Thyroid gland (tissue), 4 donors: ENCODE measurements at regions not wholly inside any gene's neighbourhood (a gene's known extent, or its start where the extent isn't known, plus 50 kb on each side); places are given as distances from the start of the nearest gene placed in this dataset.

Experiments
- DNase-seq, 2 donors: peaks; one replicate each; pipeline ENCODE4 v3.0.0-alpha.2; 2019
- H3K27ac ChIP-seq, 3 donors: fragments of 200-600 bp; sonication (generic); 1 replicate in 2 of 3; 2 replicates in 1 of 3; pipeline ENCODE4 v1.5.1; 2016 to 2019; ENCODE audit warnings: mild to moderate bottlenecking in 1 of 3, moderate library complexity in 1 of 3
- H3K27me3 ChIP-seq: fragments of 200-600 bp; sonication (generic); one replicate; pipeline ENCODE4 v1.5.1; 2019
- H3K36me3 ChIP-seq, 2 donors: fragments of 200-600 bp; sonication (generic); one replicate each; pipeline ENCODE4 v1.5.1; 2016 to 2019
- H3K4me1 ChIP-seq, 2 donors: fragments of 200-600 bp; sonication (generic); one replicate each; pipeline ENCODE4 v1.5.1; 2017 to 2019
- H3K4me3 ChIP-seq, 3 donors: fragments of 200-600 bp; sonication (generic); replicated peaks in 1 of 3; 1 replicate in 2 of 3; 2 replicates in 1 of 3; pipeline ENCODE4 v1.5.1; 2016; ENCODE audit warnings: mild to moderate bottlenecking in 1 of 3
- H3K9me3 ChIP-seq: fragments of 200-600 bp; sonication (generic); one replicate; pipeline ENCODE4 v1.5.1; 2017
- POLR2A ChIP-seq, 2 donors: fragments of 450-650 bp; IDR thresholded peaks; one replicate each; pipeline ENCODE4 v1.6.1; 2017; ENCODE audit warnings: antibody characterized with exemption in 2 of 2, mild to moderate bottlenecking in 2 of 2, moderate library complexity in 1 of 2
- WGBS, 2 donors: methylation state at CpG; one replicate each; pipeline ENCODE4 v1.1.5; 2017; 5-methylcytosine and 5-hydroxymethylcytosine counted together
- intact Hi-C: fragments of 100-400 bp; cut with DNase I; formaldehyde crosslinking; loops from one replicate; pipeline ENCODE4 v1.15.1; 2023
- TF ChIP-seq, protein P1 (sequence below), 6 experiments: fragments of 200-600 bp in 3 of 6; fragments of 450-650 bp in 3 of 6; sonication (generic) in 3 of 6; IDR thresholded peaks; one replicate each; pipeline ENCODE4 v1.5.1; 2016 to 2019; ENCODE audit warnings: antibody characterized with exemption in 6 of 6, mild to moderate bottlenecking in 2 of 6, inconsistent platforms in 1 of 6, moderate library complexity in 1 of 6

DNA sequence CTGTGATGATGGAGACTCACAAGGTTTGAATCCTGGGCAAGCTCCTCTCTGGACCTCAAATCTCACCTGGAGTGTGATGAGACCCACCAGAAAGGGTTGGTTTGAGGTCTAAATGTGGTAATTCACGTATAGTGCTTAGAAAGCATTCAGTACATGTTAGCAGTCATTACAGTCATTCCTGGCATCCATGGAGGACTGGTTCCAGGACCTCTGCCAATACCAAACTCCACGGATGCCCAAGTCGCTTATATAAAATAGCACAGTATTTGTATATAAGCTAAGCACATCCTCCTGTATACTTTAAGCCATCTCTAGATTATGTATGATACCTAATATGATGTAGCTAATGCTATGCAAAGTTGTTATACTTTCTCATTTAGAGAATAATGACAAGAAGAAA, 67.6 kb upstream of the CYP2D6 start:
- DNase-seq = no peak
- H3K27me3 ChIP-seq = no peaks in the 10 kb centered on the region
- H3K4me3 ChIP-seq = no peak overlapping the region
- H3K36me3 ChIP-seq = no peaks in the 10 kb centered on the region
- H3K9me3 ChIP-seq = no peaks in the 10 kb centered on the region
- no peak overlapping the region for H3K27ac ChIP-seq
- WGBS, 2 donors = 54 to 73% methylated on average over 3 of the region's 3 CpGs
- no peak for TF ChIP-seq POLR2A (IDR thresholded peaks at IDR 0.05)
- TF ChIP-seq, protein P1, sequence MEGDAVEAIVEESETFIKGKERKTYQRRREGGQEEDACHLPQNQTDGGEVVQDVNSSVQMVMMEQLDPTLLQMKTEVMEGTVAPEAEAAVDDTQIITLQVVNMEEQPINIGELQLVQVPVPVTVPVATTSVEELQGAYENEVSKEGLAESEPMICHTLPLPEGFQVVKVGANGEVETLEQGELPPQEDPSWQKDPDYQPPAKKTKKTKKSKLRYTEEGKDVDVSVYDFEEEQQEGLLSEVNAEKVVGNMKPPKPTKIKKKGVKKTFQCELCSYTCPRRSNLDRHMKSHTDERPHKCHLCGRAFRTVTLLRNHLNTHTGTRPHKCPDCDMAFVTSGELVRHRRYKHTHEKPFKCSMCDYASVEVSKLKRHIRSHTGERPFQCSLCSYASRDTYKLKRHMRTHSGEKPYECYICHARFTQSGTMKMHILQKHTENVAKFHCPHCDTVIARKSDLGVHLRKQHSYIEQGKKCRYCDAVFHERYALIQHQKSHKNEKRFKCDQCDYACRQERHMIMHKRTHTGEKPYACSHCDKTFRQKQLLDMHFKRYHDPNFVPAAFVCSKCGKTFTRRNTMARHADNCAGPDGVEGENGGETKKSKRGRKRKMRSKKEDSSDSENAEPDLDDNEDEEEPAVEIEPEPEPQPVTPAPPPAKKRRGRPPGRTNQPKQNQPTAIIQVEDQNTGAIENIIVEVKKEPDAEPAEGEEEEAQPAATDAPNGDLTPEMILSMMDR (IDR thresholded peaks at IDR 0.05) = no peak
- H3K4me1 ChIP-seq = peaks cover 0 to 15% of the 10 kb centered on the region in 2 donors
- intact Hi-C loops = no loop called here

GRCh38 chr22:42196454-42196853, 65.8 kb upstream of the CYP2D6 start:
- H3K27me3 ChIP-seq = no peaks in the 10 kb centered on the region
- peaks cover 0 to 18% of the 10 kb centered on the region in 2 donors for H3K4me1 ChIP-seq
- intact Hi-C loops = no loop called here
- H3K27ac ChIP-seq = no peak overlapping the region
- DNase-seq = no peak
- H3K36me3 ChIP-seq = no peaks in the 10 kb centered on the region
- 85 to 97% methylated on average over 2 of the region's 2 CpGs for WGBS, 2 donors
- TF ChIP-seq, protein P1 (IDR thresholded peaks at IDR 0.05) = no peak
- no peak for TF ChIP-seq POLR2A (IDR thresholded peaks at IDR 0.05)
- H3K9me3 ChIP-seq = no peaks in the 10 kb centered on the region
- no peak overlapping the region for H3K4me3 ChIP-seq

- Histone ChIP-seq H3K4me3 (no peak overlapping the region), H3K36me3 (no peaks in the 10 kb centered on the region), H3K4me1 (peaks cover 0 to 18% of the 10 kb centered on the region in 2 donors), H3K27me3 (no peaks in the 10 kb centered on the region), H3K9me3 (no peaks in the 10 kb centered on the region), H3K27ac (no peak overlapping the region)
- no peak for DNase-seq
- no peak for TF ChIP-seq POLR2A (IDR thresholded peaks at IDR 0.05)
- TF ChIP-seq, protein P1 (IDR thresholded peaks at IDR 0.05) = no peak
- intact Hi-C loops = no loop called here
Observed at GRCh38 chr22:42194953-42195352, 64.3 kb upstream of the CYP2D6 start.

DNA sequence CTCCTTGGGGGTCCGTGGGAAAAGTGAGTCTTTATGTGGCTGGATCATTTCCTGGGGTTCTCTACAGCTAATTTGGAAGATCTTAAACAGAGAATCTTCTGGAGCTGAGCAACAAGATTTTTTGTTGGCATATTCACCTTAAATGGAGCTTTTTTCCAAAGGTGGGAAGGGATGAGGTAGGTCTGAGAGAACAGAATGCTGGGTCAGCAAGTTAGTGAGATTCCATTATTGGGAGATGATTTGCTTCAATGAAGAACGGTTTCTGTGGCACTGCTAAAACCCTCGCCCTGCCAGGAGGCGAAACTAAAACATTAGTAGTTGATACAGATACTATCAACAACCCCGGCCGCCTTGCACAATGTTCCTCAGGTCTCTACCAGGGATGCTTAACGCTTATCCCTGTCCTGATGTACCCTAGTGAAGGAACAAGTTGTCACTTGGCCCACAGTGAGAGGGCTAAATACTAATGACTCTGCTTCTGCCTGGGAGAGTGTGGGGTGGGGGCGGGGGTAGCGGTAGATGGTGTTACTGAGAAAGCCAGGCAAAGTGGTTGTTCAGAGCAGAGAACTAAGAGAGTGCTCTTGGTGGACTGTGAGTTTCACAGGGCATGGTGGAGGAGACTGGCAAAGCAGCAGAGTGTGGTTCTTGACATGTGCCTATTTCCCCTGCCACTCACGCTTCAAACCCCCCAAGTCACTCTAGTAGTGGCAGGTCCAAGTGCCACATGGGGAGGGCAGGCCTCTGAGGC, 63.7 kb upstream of the CYP2D6 start:
- Histone ChIP-seq H3K27me3 (no peaks in the 10 kb centered on the region), H3K27ac (no peak overlapping the region), H3K4me1 (peaks cover 0 to 18% of the 10 kb centered on the region in 2 donors), H3K9me3 (no peaks in the 10 kb centered on the region), H3K36me3 (no peaks in the 10 kb centered on the region), H3K4me3 (no peak overlapping the region)
- WGBS, 2 donors = 88 to 90% methylated on average over 10 of the region's 10 CpGs
- peak in 1 of 2 donors; percentile 13 for DNase-seq
- TF ChIP-seq, protein P1 (IDR thresholded peaks at IDR 0.05) = no peak
- no peak for TF ChIP-seq POLR2A (IDR thresholded peaks at IDR 0.05)
- intact Hi-C loops = no loop called here

GRCh38 chr22:42192547-42192946, 61.9 kb upstream of the CYP2D6 start:
- H3K9me3 ChIP-seq = no peaks in the 10 kb centered on the region
- no peaks in the 10 kb centered on the region for H3K27me3 ChIP-seq
- no peak overlapping the region for H3K27ac ChIP-seq
- H3K4me1 ChIP-seq = peaks cover 0 to 23% of the 10 kb centered on the region in 2 donors
- WGBS, 2 donors = 66 to 71% methylated on average over 3 of the region's 3 CpGs
- DNase-seq = no peak
- TF ChIP-seq POLR2A (IDR thresholded peaks at IDR 0.05) = no peak
- TF ChIP-seq, protein P1 (IDR thresholded peaks at IDR 0.05) = no peak
- no peak overlapping the region for H3K4me3 ChIP-seq
- intact Hi-C loops = no loop called here
- H3K36me3 ChIP-seq = no peaks in the 10 kb centered on the region
